NB4 (cell line): ENCODE measurements at regions not wholly inside any gene's neighbourhood (a gene's known extent, or its start where the extent isn't known, plus 50 kb on each side); places are given as distances from the start of the nearest gene placed in this dataset.

ENCODE experiments used
- DNase-seq: peaks from one replicate; pipeline ENCODE4 v3.0.0; 2010; ENCODE audit warnings: low read depth
- H3K4me3 ChIP-seq: one replicate; pipeline ENCODE4 v1.5.1; 2011; ENCODE audit warnings: mild to moderate bottlenecking, low read depth, low read length, moderate library complexity
- CTCF ChIP-seq: IDR thresholded peaks from one replicate; pipeline ENCODE4 v1.5.1; 2012; ENCODE audit warnings: low read depth, low read length
- MAX ChIP-seq: IDR thresholded peaks from 2 replicates; pipeline ENCODE4 v1.6.1; 2011; ENCODE audit warnings: low read depth, low read length
- MYC ChIP-seq: IDR thresholded peaks from 2 replicates; pipeline ENCODE4 v1.6.1; 2011; ENCODE audit warnings: low read depth, low read length
- POLR2A ChIP-seq: IDR thresholded peaks from 2 replicates; pipeline ENCODE4 v1.6.1; 2011; ENCODE audit warnings: mild to moderate bottlenecking; ENCODE audit not compliant: insufficient read length; ENCODE audit errors: extremely low read depth

GRCh38 chr2:83587309-83587708, 871.8 kb downstream of the SUCLG1 start:
- H3K4me3 ChIP-seq = no peak overlapping the region
- TF ChIP-seq MYC = no peak
- peak; percentile 68 for TF ChIP-seq MAX
- DNase-seq = peak; percentile 17

GRCh38 chr2:83585250-83585649, 873.8 kb downstream of the SUCLG1 start:
- no peak for DNase-seq
- no peak for TF ChIP-seq MAX
- TF ChIP-seq CTCF = no peak
- no peak for TF ChIP-seq MYC
- no peak for TF ChIP-seq POLR2A
- no peak overlapping the region for H3K4me3 ChIP-seq

GRCh38 chr2:83584672-83585071, 874.4 kb downstream of the SUCLG1 start:
- TF ChIP-seq CTCF = no peak
- TF ChIP-seq MYC = no peak
- TF ChIP-seq POLR2A = no peak
- no peak for TF ChIP-seq MAX
- DNase-seq = no peak
- no peak overlapping the region for H3K4me3 ChIP-seq

GRCh38 chr2:83582589-83582988, 876.5 kb downstream of the SUCLG1 start:
- H3K4me3 ChIP-seq = no peak overlapping the region
- no peak for DNase-seq
- no peak for TF ChIP-seq POLR2A
- TF ChIP-seq CTCF = no peak
- TF ChIP-seq MYC = no peak
- TF ChIP-seq MAX = no peak

- no peak overlapping the region for H3K4me3 ChIP-seq
- no peak for DNase-seq
- no peak for TF ChIP-seq CTCF
- TF ChIP-seq POLR2A = no peak
- TF ChIP-seq MAX = no peak
- TF ChIP-seq MYC = no peak
These were observed 879.6 kb downstream of the SUCLG1 start for GRCh38 chr2:83579507-83579906.

GRCh38 chr2:83578405-83578804, 880.7 kb downstream of the SUCLG1 start:
- no peak for TF ChIP-seq MYC
- TF ChIP-seq POLR2A = no peak
- no peak for TF ChIP-seq MAX
- TF ChIP-seq CTCF = no peak
- no peak overlapping the region for H3K4me3 ChIP-seq
- DNase-seq = no peak
